ENCODE measurements at regions not wholly inside any gene's neighbourhood (a gene's known extent, or its start where the extent isn't known, plus 50 kb on each side); places are given as distances from the start of the nearest gene placed in this dataset.

GRCh38 chr5:168169791-168170190, 121.7 kb upstream of the WWC1 start:
- Mint-ChIP-seq H3K9me3 (ENCODE audit: low read depth) (no peaks in the 10 kb centered on the region), H3K4me3 (ENCODE audit: unreplicated experiment) (no peak overlapping the region), H3K27ac (ENCODE audit: unreplicated experiment) (no peak overlapping the region), H3K27me3 (ENCODE audit: low read depth) (peaks cover 8% of the 10 kb centered on the region), H3K36me3 (ENCODE audit: low read depth) (no peaks in the 10 kb centered on the region), H3K4me1 (ENCODE audit: low read depth) (peaks cover 6% of the 10 kb centered on the region)
- TF ChIP-seq CTCF (IDR thresholded peaks at IDR 0.05): no peak
- DNase-seq (ENCODE audit: low spot score): no peak

GRCh38 chr5:168171901-168172759, 119.3 kb upstream of the WWC1 start:
- H3K36me3 Mint-ChIP-seq (ENCODE audit: low read depth): no peaks in the 10 kb centered on the region
- TF ChIP-seq CTCF (IDR thresholded peaks at IDR 0.05): no peak
- H3K9me3 Mint-ChIP-seq (ENCODE audit: low read depth): no peaks in the 10 kb centered on the region
- H3K4me3 Mint-ChIP-seq (ENCODE audit: unreplicated experiment): no peak overlapping the region
- no peak for DNase-seq (ENCODE audit: low spot score)
- peaks cover 3% of the 10 kb centered on the region for H3K4me1 Mint-ChIP-seq (ENCODE audit: low read depth)
- H3K27me3 Mint-ChIP-seq (ENCODE audit: low read depth): peaks cover 4% of the 10 kb centered on the region
- no peak overlapping the region for H3K27ac Mint-ChIP-seq (ENCODE audit: unreplicated experiment)

- Mint-ChIP-seq H3K4me1 (ENCODE audit: low read depth) (peaks cover 5% of the 10 kb centered on the region), H3K9me3 (ENCODE audit: low read depth) (no peaks in the 10 kb centered on the region), H3K4me3 (ENCODE audit: unreplicated experiment) (no peak overlapping the region), H3K27me3 (ENCODE audit: low read depth) (peaks cover 2% of the 10 kb centered on the region), H3K27ac (ENCODE audit: unreplicated experiment) (no peak overlapping the region), H3K36me3 (ENCODE audit: low read depth) (no peaks in the 10 kb centered on the region)
- TF ChIP-seq CTCF (IDR thresholded peaks at IDR 0.05): no peak
- no peak for DNase-seq (ENCODE audit: low spot score)
Observed at GRCh38 chr5:168172760-168173223, 118.7 kb upstream of the WWC1 start.

GRCh38 chr5:168174376-168174775, 117.1 kb upstream of the WWC1 start:
- no peak for DNase-seq (ENCODE audit: low spot score)
- no peaks in the 10 kb centered on the region for H3K9me3 Mint-ChIP-seq (ENCODE audit: low read depth)
- no peaks in the 10 kb centered on the region for H3K36me3 Mint-ChIP-seq (ENCODE audit: low read depth)
- H3K4me1 Mint-ChIP-seq (ENCODE audit: low read depth): peaks cover 12% of the 10 kb centered on the region
- H3K27me3 Mint-ChIP-seq (ENCODE audit: low read depth): peaks cover 2% of the 10 kb centered on the region
- TF ChIP-seq CTCF (IDR thresholded peaks at IDR 0.05): no peak
- no peak overlapping the region for H3K4me3 Mint-ChIP-seq (ENCODE audit: unreplicated experiment)
- H3K27ac Mint-ChIP-seq (ENCODE audit: unreplicated experiment): no peak overlapping the region

GRCh38 chr5:168176251-168176650, 115.2 kb upstream of the WWC1 start:
- Mint-ChIP-seq H3K9me3 (ENCODE audit: low read depth) (no peaks in the 10 kb centered on the region), H3K36me3 (ENCODE audit: low read depth) (no peaks in the 10 kb centered on the region), H3K27me3 (ENCODE audit: low read depth) (no peaks in the 10 kb centered on the region), H3K4me1 (ENCODE audit: low read depth) (peaks cover 12% of the 10 kb centered on the region), H3K27ac (ENCODE audit: unreplicated experiment) (no peak overlapping the region), H3K4me3 (ENCODE audit: unreplicated experiment) (no peak overlapping the region)
- TF ChIP-seq CTCF (IDR thresholded peaks at IDR 0.05): no peak
- no peak for DNase-seq (ENCODE audit: low spot score)
